GM12892 (cell line): ENCODE measurements at regions not wholly inside any gene's neighbourhood (a gene's known extent, or its start where the extent isn't known, plus 50 kb on each side); places are given as distances from the start of the nearest gene placed in this dataset.
"Not testable (repeated sequence)": the region's sequence is repeated elsewhere in the genome, so short reads cannot be mapped to it uniquely, and the experiment has no call there.

ENCODE experiments used
- POLR2AphosphoS5 ChIP-seq: IDR thresholded peaks from 2 replicates; pipeline ENCODE4 v1.6.1; 2011; ENCODE audit warnings: low read depth, low read length, control low read depth
- TAF1 ChIP-seq: IDR thresholded peaks from 2 replicates; pipeline ENCODE4 v1.6.1; 2011; ENCODE audit warnings: low read depth, mild to moderate bottlenecking, control low read depth, low read length, borderline replicate concordance

DNA sequence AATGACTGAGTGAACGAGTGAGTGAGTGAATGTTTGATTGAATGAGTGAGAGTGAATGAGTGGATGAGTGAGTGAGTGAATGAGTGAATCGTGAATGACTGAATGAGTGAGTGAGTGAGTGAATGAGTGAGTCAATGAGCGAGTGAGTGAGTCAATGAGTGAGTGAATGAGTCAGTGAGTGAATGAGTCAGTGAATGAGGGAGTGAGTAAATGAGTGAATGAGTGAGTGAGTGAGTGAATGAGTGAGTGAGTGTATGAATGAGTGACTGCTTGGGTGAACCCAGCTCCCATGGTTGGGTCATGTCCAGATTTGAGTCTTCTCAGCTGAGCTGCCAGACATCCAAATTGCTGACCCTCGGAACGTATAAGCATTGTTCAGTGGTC is 135.2 kb upstream of the ZNF469 start:
- TF ChIP-seq TAF1, POLR2AphosphoS5: not testable (repeated sequence)
